ENCODE measurements at regions not wholly inside any gene's neighbourhood (a gene's known extent, or its start where the extent isn't known, plus 50 kb on each side); places are given as distances from the start of the nearest gene placed in this dataset.

DNA sequence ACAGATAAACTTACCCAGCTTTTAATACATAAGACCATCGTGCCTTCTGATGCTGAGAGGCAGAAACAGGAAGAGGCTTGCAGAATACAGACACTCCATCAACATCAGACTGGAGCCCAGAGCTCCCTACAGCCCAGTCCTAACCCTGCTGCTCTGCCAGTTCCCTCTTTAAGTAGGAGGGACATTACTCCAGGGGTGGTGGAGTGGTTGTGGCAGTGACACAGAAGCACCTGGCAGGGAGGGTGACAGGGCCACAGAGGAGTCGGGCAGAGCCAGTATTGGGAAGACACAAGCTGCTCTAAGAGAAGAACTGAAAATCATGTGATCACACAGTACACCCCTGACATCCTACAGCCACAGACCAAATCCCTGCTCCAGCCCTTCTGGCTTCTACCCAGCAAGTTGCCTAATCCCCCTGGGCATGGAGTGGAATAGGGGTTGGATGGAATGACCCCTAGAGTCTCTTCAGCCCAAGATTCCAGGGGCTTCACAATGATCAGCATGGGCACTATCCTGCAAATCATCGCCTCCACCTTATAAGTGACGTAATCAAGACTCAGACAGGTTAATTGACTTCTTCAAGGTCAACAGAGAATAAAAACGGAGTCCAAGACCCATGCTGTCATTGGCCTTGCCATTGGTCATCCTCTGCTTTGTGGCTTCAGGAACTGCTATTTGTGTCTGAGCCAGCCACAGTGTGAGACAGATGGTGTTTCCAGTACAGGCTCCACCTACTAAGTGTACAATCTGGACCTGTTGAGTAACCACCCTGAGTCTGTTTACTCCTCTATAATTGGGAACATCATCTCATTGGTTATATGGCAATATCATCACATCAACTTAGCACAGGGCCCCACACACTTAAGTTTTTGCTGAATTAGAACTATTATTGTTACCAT is 61.1 kb upstream of the ZMIZ1 start:
- DNase-seq = no peak

DNA sequence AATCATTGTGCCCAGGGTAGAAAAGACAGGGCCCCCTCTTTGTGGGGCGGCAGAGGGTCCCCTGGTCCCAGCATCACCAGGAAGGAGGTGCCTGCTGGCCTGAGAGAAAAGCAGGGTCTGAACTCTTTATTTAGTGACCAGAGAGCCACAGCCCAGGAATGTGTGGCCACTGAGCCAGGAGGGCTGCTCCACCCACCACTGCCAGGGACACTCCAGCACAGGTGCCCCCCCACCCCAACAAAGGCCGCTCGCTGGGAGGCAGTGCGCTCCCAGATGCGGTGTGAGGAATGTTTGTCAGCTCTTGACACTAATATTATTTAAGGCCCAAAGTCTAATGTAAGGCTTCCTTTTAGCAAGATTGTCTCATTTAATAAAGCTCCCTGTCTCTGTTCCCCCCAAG is 59.6 kb upstream of the ZMIZ1 start:
- no peak for DNase-seq

DNA sequence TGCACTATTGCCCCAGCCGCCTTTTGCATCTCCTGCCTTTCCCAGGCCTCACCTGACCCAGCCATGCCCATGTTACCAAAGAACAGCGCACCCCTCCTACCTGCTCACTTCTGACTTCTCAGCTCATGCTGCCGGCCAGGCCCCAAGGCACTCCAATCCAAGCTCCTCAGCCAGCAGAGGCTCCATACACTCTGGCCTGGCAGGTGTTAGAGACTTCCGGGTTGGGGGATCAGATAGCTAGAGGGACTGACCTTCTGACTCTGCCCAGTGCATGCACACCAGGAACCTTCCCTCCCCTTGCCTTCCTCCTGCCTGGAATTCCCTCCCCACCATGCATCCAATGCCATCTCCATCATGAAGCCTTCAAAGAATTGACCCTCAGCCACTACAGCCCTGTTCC is 56.2 kb upstream of the ZMIZ1 start:
- no peak for DNase-seq

DNA sequence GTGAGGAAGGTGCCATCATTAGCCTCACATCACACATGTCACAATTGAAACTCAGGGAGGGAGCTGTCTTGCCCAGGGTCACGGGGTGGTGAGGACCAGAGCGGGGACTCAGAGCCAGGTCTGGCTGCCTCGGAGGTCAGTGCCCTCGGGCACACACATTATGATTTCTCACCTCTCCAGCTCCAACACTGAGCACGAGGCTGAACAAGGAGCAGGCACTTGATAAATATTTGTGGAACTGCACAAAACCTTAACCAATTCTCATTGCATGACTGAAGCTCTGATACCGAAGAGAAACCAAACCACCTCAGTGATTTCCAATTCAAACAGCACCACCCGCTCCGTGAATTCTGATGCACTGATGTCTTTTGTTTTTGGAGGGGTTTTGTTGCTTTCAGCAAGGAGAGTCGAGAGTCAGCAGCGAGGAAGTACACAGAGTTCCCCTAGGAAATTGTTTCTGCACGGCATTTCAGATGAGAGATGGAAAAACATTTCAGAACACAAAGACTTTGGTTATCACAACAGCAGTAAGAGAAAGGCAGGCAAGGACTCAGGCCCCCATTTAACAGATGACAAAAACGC is 55.3 kb upstream of the ZMIZ1 start:
- DNase-seq = no peak

DNA sequence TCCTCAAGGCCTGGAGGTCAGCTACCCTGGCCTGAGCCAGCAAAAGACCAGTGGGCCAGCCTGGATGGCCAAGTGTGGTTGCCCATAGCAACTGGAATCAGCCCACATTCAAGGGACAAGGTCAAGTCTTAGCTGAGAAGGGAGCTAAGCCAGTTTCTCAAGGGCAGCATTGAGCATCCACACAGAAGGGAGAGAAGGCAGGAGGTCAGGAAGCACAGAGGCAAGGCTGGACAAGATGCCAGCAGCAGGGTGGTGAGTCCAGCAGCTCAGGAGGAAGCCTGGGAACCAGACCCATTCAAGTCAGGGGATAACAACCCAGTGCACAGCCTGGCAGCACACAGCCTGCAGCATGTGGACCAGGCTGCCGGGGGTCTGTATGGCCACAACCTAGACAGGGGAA is 54.0 kb upstream of the ZMIZ1 start:
- no peak for DNase-seq

DNA sequence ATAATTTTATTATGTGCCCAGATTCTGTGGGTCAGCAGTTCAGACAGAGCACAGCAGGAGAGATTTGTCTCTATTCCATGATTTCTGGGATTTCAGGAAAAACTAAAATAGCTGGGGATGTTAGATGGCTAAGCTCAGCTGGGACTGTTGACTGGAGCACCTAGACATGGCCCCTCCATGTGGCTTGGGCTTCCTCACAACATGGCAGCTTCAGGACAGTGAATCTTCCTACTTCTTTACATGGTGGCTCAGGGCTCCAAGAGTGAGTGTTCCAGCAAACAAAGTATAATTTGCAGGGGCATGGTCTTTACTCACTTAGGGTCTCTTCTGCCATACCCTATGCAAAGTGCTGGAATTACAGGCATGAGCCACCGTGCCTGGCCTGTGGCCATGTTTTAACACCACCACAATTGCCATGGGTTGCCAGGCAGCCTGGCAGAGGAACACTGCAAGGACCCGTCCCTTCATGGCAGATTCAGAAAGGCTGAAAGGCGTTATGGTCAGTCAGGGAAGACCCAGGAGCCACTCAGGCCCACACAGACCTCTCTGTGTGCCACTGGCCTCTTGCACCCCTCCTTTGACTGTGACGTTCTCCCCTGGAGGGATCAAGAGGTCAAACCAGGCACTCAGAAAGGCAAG is 50.8 kb upstream of the ZMIZ1 start:
- DNase-seq = no peak

DNA sequence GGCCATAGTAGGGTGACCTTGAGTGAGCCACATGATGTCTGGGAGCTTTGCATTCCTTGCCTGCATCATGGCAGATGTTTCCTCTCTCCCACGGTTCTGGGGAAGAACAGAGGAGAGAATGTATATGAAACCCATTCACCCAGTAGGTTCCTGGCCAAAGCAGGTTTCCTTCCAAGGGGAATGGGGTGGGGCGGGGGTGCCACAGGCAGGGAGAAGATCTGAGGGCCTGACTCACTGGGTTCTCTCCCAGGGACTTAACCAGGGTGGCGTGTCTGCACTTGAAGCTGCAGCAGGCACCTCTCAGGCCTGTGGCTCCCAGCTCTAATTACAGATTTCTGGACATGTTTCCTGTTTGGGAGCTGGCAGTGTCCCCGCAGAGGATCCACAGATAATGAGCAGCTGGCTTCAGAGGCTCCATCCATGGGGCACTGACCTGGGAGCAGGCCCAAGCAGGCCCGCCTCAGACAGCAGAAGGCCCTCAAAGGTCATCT is 50.2 kb upstream of the ZMIZ1 start:
- DNase-seq = no peak

All from hematopoietic multipotent progenitor cell treated with erythropoietin and hydrocortisone succinate and interleukin-3 and kit ligand, for 6 days (in vitro differentiated cells).